ENCODE measurements at regions not wholly inside any gene's neighbourhood (a gene's known extent, or its start where the extent isn't known, plus 50 kb on each side); places are given as distances from the start of the nearest gene placed in this dataset.

- POLR2A ChIA-PET: no interaction called here
- CTCF ChIA-PET: no interaction called here
- no peaks in the 10 kb centered on the region for H3K9me3 ChIP-seq (ENCODE audit: control insufficient read depth, insufficient read depth, low read length)
- no peak overlapping the region for H3K27ac ChIP-seq (ENCODE audit: low read depth, low read length)
- TF ChIP-seq CTCF (IDR thresholded peaks at IDR 0.05; ENCODE audit: low read depth, low read length): no peak
- DNase-seq (ENCODE audit: low read depth, low spot score): no peak
- no peak overlapping the region for H3K4me3 ChIP-seq (ENCODE audit: low read depth, low read length)
- H3K27me3 ChIP-seq (ENCODE audit: control insufficient read depth, insufficient read depth, low read length): peaks cover 34% of the 10 kb centered on the region
Measured at GRCh38 chr15:69730281-69731080, 277.9 kb downstream of the RPLP1 start.

GRCh38 chr15:69731081-69731330, 278.4 kb downstream of the RPLP1 start:
- Histone ChIP-seq H3K27me3 (ENCODE audit: control insufficient read depth, insufficient read depth, low read length) (peaks cover 34% of the 10 kb centered on the region), H3K27ac (ENCODE audit: low read depth, low read length) (no peak overlapping the region), H3K9me3 (ENCODE audit: control insufficient read depth, insufficient read depth, low read length) (no peaks in the 10 kb centered on the region), H3K4me3 (ENCODE audit: low read depth, low read length) (no peak overlapping the region)
- ChIA-PET POLR2A (no interaction called here), CTCF (no interaction called here)
- no peak for DNase-seq (ENCODE audit: low read depth, low spot score)
- TF ChIP-seq CTCF (IDR thresholded peaks at IDR 0.05; ENCODE audit: low read depth, low read length): no peak

- ChIA-PET CTCF (no interaction called here), POLR2A (no interaction called here)
- H3K27me3 ChIP-seq (ENCODE audit: control insufficient read depth, insufficient read depth, low read length): peaks cover 33% of the 10 kb centered on the region
Measured at GRCh38 chr15:69731581-69731980, 279.0 kb downstream of the RPLP1 start.

DNA sequence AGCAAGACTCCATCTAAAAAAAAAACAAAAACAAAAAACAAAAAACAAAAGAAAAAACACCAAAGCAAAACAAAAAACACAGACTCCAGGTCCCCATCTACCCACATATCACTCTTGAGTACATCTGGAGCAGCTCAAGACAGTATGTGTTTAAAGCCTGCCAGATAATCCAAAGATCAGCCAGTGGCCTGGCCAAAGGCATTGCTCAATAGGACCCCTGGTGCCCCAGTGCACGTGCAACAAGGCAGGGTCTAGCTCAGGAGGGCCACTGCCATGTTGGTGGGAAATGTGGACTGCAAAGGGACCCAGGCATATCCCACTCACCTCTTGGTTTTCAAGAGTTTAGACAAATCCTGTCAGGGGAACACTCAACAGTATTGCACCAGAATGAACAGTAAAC, 279.5 kb downstream of the RPLP1 start:
- Histone ChIP-seq H3K27ac (ENCODE audit: low read depth, low read length) (no peak overlapping the region), H3K4me3 (ENCODE audit: low read depth, low read length) (no peak overlapping the region), H3K27me3 (ENCODE audit: control insufficient read depth, insufficient read depth, low read length) (peaks cover 27% of the 10 kb centered on the region), H3K9me3 (ENCODE audit: control insufficient read depth, insufficient read depth, low read length) (no peaks in the 10 kb centered on the region)
- TF ChIP-seq CTCF (IDR thresholded peaks at IDR 0.05; ENCODE audit: low read depth, low read length): no peak
- CTCF ChIA-PET: no interaction called here
- DNase-seq (ENCODE audit: low read depth, low spot score): no peak
- POLR2A ChIA-PET: no interaction called here

More at GRCh38 chr15:69731581-69731980, 279.0 kb downstream of the RPLP1 start:
- TF ChIP-seq CTCF (IDR thresholded peaks at IDR 0.05; ENCODE audit: low read depth, low read length): no peak
- Histone ChIP-seq H3K4me3 (ENCODE audit: low read depth, low read length) (no peak overlapping the region), H3K9me3 (ENCODE audit: control insufficient read depth, insufficient read depth, low read length) (no peaks in the 10 kb centered on the region), H3K27ac (ENCODE audit: low read depth, low read length) (no peak overlapping the region)
- no peak for DNase-seq (ENCODE audit: low read depth, low spot score)

DNA sequence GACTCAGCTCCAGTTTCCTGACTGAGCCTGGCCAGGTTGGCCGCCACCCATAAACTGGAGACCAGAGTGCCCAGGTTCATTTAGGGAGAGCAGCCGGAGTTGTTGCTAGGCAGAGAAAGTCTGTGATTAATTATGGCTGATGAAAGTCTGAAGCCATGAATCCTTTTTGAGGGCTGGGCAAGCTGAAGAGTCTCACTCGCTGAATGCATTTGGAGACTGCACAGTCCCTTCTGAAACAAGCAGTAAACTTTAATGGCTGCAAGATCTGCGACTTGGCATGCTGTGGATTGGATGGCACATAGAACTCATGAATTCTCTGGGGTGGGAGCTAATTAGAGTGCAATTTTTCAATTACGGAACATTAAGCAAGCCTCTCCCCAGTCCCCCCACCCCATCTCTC, 282.1 kb downstream of the RPLP1 start:
- Histone ChIP-seq H3K27ac (ENCODE audit: low read depth, low read length) (no peak overlapping the region), H3K9me3 (ENCODE audit: control insufficient read depth, insufficient read depth, low read length) (no peaks in the 10 kb centered on the region), H3K4me3 (ENCODE audit: low read depth, low read length) (no peak overlapping the region), H3K27me3 (ENCODE audit: control insufficient read depth, insufficient read depth, low read length) (peaks cover 31% of the 10 kb centered on the region)
- DNase-seq (ENCODE audit: low read depth, low spot score): no peak
- POLR2A ChIA-PET: no interaction called here
- TF ChIP-seq CTCF (IDR thresholded peaks at IDR 0.05; ENCODE audit: low read depth, low read length): no peak
- CTCF ChIA-PET: interaction anchor here (1.0 kb wide), 1 partner anchor 8 kb away, joined by 3 read pairs; no protein-coding TSS in a partner anchor

Data from AG04450 (cell line).